CD4-positive, alpha-beta T cell (primary cell): ENCODE measurements at regions not wholly inside any gene's neighbourhood (a gene's known extent, or its start where the extent isn't known, plus 50 kb on each side); places are given as distances from the start of the nearest gene placed in this dataset.

Source experiments
- ATAC-seq: fragments of 200-7000 bp; cut with Tn5 transposase; one replicate; pipeline ENCODE4 v1.10.0; 2022; ENCODE audit warnings: mild to moderate bottlenecking; ENCODE audit not compliant: poor library complexity
- CTCF ChIA-PET: fragments of 350-600 bp; sonication (Branson Sonifier 250); formaldehyde crosslinking; loops from one replicate; lab custom pipeline; 2021; ENCODE audit warnings: antibody characterized with exemption, inconsistent platforms; lab: Charles Lee
- POLR2A ChIA-PET: fragments of 350-600 bp; sonication (Branson Sonifier 250); formaldehyde crosslinking; loops from one replicate; lab custom pipeline; 2021; ENCODE audit warnings: antibody characterized with exemption, inconsistent platforms; lab: Charles Lee
- DNase-seq, 14 experiments: peaks; one replicate each; pipeline ENCODE4 v3.0.0-alpha.2; 2013 to 2020; ENCODE audit warnings: mixed read lengths in 2 of 14
- H3K27ac ChIP-seq, 2 donors: one replicate each; pipeline versions ENCODE4 v1.5.1 to v1.7.0; 2013; ENCODE audit warnings: low read length in 2 of 2, low read depth in 1 of 2, mild to moderate bottlenecking in 1 of 2
- H3K27me3 ChIP-seq, 2 experiments: 1 replicate in 1 of 2; 2 replicates in 1 of 2; pipeline versions ENCODE4 v1.6.1 to v1.7.0; 2013; ENCODE audit warnings: low read length in 2 of 2, control low read depth in 1 of 2, mild to moderate bottlenecking in 1 of 2, moderate library complexity in 1 of 2; ENCODE audit not compliant: insufficient read depth in 2 of 2, control insufficient read depth in 1 of 2
- H3K36me3 ChIP-seq: one replicate; pipeline ENCODE4 v1.6.1; 2013; ENCODE audit warnings: low read length, control low read depth; ENCODE audit not compliant: insufficient read depth
- H3K4me1 ChIP-seq: one replicate; pipeline ENCODE4 v1.6.1; 2013; ENCODE audit warnings: low read length, control low read depth; ENCODE audit not compliant: insufficient read depth
- H3K4me3 ChIP-seq: one replicate; pipeline ENCODE4 v1.5.1; 2013; ENCODE audit warnings: mild to moderate bottlenecking, low read length, moderate library complexity
- H3K9me3 ChIP-seq, 2 experiments: 1 replicate in 1 of 2; 2 replicates in 1 of 2; pipeline versions ENCODE4 v1.6.1 to v1.7.0; 2013; ENCODE audit warnings: low read length in 2 of 2, mild to moderate bottlenecking in 2 of 2, control low read depth in 1 of 2, moderate library complexity in 1 of 2; ENCODE audit not compliant: control insufficient read depth in 1 of 2, insufficient read depth in 1 of 2
- H3K27ac Mint-ChIP-seq: one replicate; pipeline ENCODE4 v1.8.0; 2020; ENCODE audit warnings: mixed read lengths
- H3K27me3 Mint-ChIP-seq: one replicate; pipeline ENCODE4 v1.8.0; 2021; ENCODE audit warnings: mixed read lengths
- H3K36me3 Mint-ChIP-seq: one replicate; pipeline ENCODE4 v1.8.0; 2021; ENCODE audit warnings: low read depth, mixed read lengths
- H3K4me1 Mint-ChIP-seq: one replicate; pipeline ENCODE4 v1.8.0; 2021; ENCODE audit warnings: low read depth, mixed read lengths
- H3K4me3 Mint-ChIP-seq: one replicate; pipeline ENCODE4 v1.8.0; 2020; ENCODE audit warnings: mild to moderate bottlenecking, mixed read lengths
- H3K9me3 Mint-ChIP-seq: one replicate; pipeline ENCODE4 v1.8.0; 2020; ENCODE audit warnings: mixed read lengths
- intact Hi-C, 2 experiments: fragments of 100-400 bp; cut with DNase I in 1 of 2; cut with micrococcal nuclease in 1 of 2; formaldehyde crosslinking; loops; one replicate each; pipeline versions ENCODE4 v1.15.1 to v1.9.0; 2023 to 2025; cut with DNase I, micrococcal nuclease
- TF ChIP-seq, protein P1 (sequence below): fragments of 200-600 bp; IDR thresholded peaks from one replicate; pipeline ENCODE4 v1.8.0; 2022; ENCODE audit warnings: antibody characterized with exemption, mild to moderate bottlenecking

DNA sequence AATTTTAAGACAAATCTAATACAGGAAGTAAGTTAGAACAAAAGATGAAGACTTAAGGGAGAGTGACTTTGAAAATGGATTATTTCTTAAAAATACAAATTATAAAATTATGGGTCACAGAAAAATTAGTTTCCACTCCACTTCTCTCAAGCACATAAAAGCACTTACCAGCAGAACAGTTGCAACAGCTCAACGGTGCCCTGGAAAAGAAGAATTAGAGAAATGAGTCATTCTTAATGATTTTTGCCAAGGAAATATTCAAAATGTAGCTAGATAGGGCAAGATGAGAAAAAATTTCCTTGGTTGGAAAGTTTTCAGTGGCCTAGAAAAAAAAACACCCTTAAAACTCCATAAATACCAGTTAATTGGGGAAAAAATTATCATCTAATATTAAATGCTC lies 2185.6 kb upstream of the CELF4 start:
- POLR2A ChIA-PET: no interaction called here
- CTCF ChIA-PET: no interaction called here
- Mint-ChIP-seq H3K9me3 (peaks cover 6% of the 10 kb centered on the region), H3K4me3 (no peak overlapping the region), H3K27ac (no peak overlapping the region), H3K27me3 (no peaks in the 10 kb centered on the region), H3K4me1 (no peaks in the 10 kb centered on the region), H3K36me3 (no peaks in the 10 kb centered on the region)
- DNase-seq (no peak), ATAC-seq (no peak)
- H3K27me3 ChIP-seq: no peaks in the 10 kb centered on the region
- TF ChIP-seq, protein P1, sequence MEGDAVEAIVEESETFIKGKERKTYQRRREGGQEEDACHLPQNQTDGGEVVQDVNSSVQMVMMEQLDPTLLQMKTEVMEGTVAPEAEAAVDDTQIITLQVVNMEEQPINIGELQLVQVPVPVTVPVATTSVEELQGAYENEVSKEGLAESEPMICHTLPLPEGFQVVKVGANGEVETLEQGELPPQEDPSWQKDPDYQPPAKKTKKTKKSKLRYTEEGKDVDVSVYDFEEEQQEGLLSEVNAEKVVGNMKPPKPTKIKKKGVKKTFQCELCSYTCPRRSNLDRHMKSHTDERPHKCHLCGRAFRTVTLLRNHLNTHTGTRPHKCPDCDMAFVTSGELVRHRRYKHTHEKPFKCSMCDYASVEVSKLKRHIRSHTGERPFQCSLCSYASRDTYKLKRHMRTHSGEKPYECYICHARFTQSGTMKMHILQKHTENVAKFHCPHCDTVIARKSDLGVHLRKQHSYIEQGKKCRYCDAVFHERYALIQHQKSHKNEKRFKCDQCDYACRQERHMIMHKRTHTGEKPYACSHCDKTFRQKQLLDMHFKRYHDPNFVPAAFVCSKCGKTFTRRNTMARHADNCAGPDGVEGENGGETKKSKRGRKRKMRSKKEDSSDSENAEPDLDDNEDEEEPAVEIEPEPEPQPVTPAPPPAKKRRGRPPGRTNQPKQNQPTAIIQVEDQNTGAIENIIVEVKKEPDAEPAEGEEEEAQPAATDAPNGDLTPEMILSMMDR: no peak
- peaks cover 0 to 23% of the 10 kb centered on the region in 2 experiments for H3K9me3 ChIP-seq
- no peak overlapping the region for H3K4me3 ChIP-seq
- no peak overlapping the region for H3K27ac ChIP-seq
- H3K4me1 ChIP-seq: no peaks in the 10 kb centered on the region
- intact Hi-C loops: no loop called here
- H3K36me3 ChIP-seq: no peaks in the 10 kb centered on the region

DNA sequence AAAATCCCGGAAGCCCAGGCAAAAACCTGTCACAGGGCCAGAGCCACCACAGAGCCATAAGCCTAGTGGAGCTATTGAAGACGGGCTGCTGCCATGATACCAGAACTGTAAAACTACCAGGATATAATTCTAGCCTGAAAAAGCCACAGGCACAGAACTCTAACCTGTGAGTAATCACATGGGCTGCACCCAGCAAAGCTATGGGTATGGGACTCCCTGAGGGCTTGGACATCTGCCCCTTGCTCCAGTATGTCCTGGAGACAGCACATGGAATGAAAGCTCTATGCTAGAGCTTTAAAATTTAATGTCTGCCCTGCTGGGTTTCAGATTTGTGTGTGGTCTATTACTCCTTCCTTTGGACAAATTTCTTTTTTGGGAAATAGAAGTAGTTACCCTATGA lies 2183.6 kb upstream of the CELF4 start:
- Histone ChIP-seq H3K4me1 (no peaks in the 10 kb centered on the region), H3K4me3 (no peak overlapping the region), H3K27ac (no peak overlapping the region), H3K36me3 (no peaks in the 10 kb centered on the region), H3K9me3 (peaks cover 0 to 19% of the 10 kb centered on the region in 2 experiments), H3K27me3 (no peaks in the 10 kb centered on the region)
- intact Hi-C loops: no loop called here
- no peak for ATAC-seq
- Mint-ChIP-seq H3K27ac (no peak overlapping the region), H3K4me1 (no peaks in the 10 kb centered on the region), H3K9me3 (peaks cover 4% of the 10 kb centered on the region), H3K36me3 (no peaks in the 10 kb centered on the region), H3K27me3 (no peaks in the 10 kb centered on the region), H3K4me3 (no peak overlapping the region)
- no peak for DNase-seq
- TF ChIP-seq, protein P1: no peak
- ChIA-PET CTCF (no interaction called here), POLR2A (no interaction called here)

DNA sequence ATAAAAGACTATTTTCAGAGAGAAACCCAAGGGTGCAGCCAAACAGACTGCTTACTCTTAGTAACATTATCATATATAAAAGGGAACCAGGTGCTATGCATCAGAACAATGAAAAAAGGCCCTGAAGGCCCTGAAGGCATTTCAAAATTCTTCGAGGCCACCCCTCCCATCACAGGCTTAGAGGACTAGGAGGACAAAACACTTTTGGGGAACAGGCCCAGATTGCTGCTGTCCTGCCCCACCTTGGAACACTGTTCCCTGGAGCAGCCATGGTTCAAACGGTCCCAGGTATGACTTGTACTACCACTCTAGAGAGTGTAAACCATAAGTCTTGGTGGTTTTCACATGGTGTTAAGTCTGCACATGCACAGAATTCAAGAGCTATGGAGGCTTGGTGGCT lies 2183.1 kb upstream of the CELF4 start:
- no peak overlapping the region for H3K27ac Mint-ChIP-seq
- H3K36me3 Mint-ChIP-seq: no peaks in the 10 kb centered on the region
- ChIA-PET POLR2A (no interaction called here), CTCF (no interaction called here)
- H3K27me3 Mint-ChIP-seq: no peaks in the 10 kb centered on the region
- intact Hi-C loops: no loop called here
- Histone ChIP-seq H3K27me3 (no peaks in the 10 kb centered on the region), H3K36me3 (no peaks in the 10 kb centered on the region), H3K27ac (no peak overlapping the region), H3K4me3 (no peak overlapping the region), H3K9me3 (peaks cover 0 to 15% of the 10 kb centered on the region in 2 experiments), H3K4me1 (no peaks in the 10 kb centered on the region)
- H3K4me1 Mint-ChIP-seq: no peaks in the 10 kb centered on the region
- DNase-seq: no peak
- H3K4me3 Mint-ChIP-seq: no peak overlapping the region
- ATAC-seq: no peak
- TF ChIP-seq, protein P1: no peak
- peaks cover 4% of the 10 kb centered on the region for H3K9me3 Mint-ChIP-seq
